Islet precursor cell (in vitro differentiated cells): ENCODE measurements at regions not wholly inside any gene's neighbourhood (a gene's known extent, or its start where the extent isn't known, plus 50 kb on each side); places are given as distances from the start of the nearest gene placed in this dataset.

ENCODE experiments used
- DNase-seq: peaks from one replicate; pipeline ENCODE4 v3.0.0-alpha.2; 2018

- no peak for DNase-seq
These were observed 151.9 kb upstream of the DIPK2B start for GRCh38 chrX:45352611-45353010.

GRCh38 chrX:45351478-45351877 lies 150.8 kb upstream of the DIPK2B start:
- no peak for DNase-seq

GRCh38 chrX:45348296-45348695 lies 147.6 kb upstream of the DIPK2B start:
- DNase-seq: no peak

- no peak for DNase-seq
These were observed 147.2 kb upstream of the DIPK2B start for GRCh38 chrX:45347877-45348276.

DNA sequence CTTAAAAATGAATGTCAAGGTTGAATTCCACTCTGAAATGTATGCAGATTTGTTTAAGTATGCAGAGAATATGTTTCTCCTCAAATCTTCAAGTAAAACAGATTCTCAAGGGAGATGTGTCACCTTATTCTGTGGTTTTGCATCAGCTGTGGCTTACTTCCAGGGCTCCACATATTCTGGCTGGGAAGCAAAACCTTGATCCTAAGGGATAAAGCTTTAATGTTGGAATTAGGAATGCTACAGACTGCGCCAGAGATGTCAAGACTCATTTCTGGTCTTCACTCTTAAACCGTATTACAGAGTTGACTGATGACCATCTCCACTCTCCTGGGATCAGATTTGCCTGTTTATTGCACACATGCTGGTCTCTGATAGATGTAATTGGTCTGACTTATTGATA lies 143.9 kb upstream of the DIPK2B start:
- DNase-seq: no peak

- DNase-seq: no peak
These were observed 128.5 kb upstream of the DIPK2B start for GRCh38 chrX:45329217-45329616.

- DNase-seq: no peak
These were observed 124.3 kb upstream of the DIPK2B start for GRCh38 chrX:45324941-45325340.

DNA sequence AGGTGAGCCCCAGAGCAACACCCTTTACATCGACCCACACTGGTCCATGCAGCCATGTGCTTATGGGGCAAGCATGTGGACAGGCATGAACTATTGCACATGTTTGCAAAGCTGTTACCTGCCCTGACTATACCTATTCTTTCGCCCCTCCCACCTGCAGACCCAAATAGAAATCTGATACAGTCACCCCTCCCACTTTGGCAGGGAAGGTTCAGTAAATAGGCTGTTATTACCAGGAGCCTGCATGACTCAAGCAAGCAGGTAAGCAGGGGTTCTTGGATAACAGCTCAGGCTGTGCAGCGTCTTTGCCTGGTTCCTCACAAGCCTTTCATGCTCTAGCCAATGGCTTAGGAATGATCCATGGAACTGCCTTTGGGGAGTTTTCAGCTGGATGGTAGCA lies 122.7 kb upstream of the DIPK2B start:
- no peak for DNase-seq

- DNase-seq: no peak
These were observed 122.1 kb upstream of the DIPK2B start for GRCh38 chrX:45322820-45323219.

DNA sequence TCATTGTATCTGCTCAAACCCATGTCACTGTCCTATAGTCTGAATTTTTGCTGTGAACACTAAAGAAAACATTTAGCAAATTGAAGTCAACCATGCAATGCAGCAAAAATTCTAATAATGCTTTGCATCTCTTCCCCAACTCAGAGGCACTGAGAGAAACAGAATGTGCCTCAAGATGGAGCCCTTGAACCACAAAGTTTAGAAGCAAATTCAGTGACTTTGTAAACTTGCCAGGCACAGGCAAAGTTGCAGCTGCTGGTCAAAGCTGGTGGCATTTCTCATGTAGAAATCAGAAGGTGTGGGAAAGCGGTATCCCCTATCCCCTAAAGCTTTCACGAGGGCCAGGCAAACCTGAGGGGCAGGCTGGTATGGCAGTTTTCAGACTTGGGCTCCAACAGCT lies 121.7 kb upstream of the DIPK2B start:
- peak; percentile 57 for DNase-seq

GRCh38 chrX:45320191-45320590 lies 119.5 kb upstream of the DIPK2B start:
- DNase-seq: no peak

DNA sequence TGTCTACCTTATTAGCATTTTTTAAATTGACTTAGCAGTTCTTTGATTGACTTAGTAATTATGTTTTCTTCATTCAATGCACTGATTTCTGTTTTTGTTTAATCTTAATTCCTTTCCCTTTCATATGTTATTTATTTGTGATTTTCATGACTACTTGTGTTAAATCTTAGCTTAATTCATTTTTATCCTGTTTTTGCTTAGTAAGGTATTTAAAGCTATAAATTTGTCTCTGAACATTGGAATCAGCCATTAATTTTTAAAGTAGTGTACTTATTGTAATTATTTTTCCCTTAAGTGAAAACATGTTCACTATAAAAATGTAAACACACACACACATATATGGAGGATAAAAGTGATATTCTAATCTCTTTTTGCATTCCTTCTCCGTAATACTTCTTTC lies 109.1 kb upstream of the DIPK2B start:
- DNase-seq: no peak

GRCh38 chrX:45309096-45309495 lies 108.4 kb upstream of the DIPK2B start:
- no peak for DNase-seq

- DNase-seq: no peak
These were observed 106.1 kb upstream of the DIPK2B start for GRCh38 chrX:45306794-45307193.

DNA sequence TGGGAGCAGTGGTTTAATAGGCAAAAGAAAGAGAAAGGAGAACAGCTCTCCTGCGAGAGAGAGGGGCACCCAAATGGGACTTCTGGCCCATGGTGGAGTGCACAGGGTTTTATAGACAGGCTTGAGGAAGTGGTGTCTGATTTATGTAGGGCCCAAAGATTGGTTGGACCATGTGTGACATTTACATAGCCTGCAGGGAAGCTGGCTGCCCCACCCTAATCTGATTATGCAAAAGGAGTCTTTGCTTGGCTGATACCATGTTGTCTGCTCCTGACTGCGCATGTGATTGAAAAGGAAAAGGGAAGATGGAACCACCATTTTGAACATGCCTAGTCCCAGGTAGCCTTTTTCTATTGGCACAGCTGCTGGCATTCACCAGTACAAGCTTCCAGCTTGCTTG lies 100.0 kb upstream of the DIPK2B start:
- DNase-seq: no peak

- no peak for DNase-seq
These were observed 94.7 kb upstream of the DIPK2B start for GRCh38 chrX:45295259-45295986.

DNA sequence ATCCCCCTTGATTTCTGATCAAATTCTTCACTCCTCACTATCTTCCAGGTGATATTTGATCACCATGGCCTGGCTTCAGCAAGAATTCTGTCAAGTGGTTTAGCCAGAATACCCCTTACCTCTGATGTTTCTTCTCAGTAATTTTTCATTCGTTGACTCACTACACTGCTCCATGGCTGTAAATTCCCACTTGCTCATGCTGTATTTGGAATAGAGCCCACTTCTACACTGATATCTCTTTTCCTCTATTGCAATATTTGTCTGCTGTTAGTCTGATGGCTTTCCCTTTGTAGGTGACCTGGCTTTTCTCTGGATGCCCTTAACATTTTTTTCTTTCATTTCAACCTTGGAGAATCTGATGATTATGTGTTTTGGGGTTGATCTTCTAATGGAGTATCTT lies 73.9 kb upstream of the DIPK2B start:
- DNase-seq: no peak

- DNase-seq: no peak
These were observed 66.3 kb upstream of the DIPK2B start for GRCh38 chrX:45267007-45267406.

DNA sequence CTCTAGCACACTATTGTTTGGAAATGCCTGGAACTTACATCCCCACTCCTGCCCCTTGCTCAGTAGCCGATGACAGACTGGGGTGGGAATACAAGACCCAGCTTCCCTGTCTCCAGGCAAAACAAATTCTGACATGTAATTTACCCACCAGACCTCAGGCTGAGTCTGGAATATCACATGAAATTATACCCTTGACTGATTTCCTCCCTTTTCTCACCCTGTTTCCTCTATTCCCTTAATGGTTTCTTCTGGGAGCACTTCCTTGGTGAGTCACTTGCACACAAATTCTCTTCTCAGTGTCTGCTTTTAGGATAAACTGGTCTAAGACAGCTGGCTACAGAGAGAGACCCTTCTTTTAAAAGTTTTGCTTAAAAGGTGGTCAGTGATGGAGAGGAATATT lies 65.8 kb upstream of the DIPK2B start:
- peak; percentile 47 for DNase-seq

DNA sequence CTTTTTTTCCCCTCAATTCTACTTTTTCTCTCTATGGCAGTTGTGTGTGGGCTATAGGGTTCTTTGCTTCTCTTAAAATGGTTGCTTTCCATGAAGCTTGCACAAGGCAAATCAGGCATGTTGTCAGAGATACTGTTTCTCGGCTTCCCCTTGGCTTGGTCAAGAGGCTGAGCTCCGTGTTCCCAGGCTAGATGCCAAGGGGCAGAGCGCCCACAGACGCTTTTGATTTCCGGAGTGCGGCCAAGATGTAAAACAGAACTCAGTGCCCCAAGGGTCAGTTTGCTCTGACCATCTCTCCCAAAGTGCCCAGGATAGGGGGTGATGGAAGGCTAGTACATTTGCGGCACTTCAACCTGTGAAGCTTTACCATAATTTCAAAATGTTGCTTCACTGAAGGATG lies 64.2 kb upstream of the DIPK2B start:
- no peak for DNase-seq

GRCh38 chrX:45261471-45261870 lies 60.8 kb upstream of the DIPK2B start:
- no peak for DNase-seq

DNA sequence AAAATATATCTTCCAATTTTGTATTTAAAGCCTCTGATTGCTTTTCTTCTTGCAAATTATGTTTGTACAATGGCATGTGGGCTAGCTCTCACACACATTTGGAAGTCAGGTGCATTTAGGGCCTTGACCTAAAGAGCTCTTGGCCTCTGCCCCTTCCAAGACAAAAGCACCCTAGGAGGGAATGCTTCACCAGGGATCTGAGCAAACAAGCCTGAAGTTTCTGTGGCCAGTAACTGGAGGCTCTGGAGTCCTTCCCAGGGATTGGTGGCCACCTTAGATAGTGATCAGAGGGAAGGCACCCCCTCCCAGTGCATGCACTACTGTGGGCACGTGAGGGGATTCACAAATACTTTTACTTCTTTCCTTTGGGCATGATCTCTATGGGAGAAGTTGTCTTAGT lies 60.3 kb upstream of the DIPK2B start:
- DNase-seq: no peak

DNA sequence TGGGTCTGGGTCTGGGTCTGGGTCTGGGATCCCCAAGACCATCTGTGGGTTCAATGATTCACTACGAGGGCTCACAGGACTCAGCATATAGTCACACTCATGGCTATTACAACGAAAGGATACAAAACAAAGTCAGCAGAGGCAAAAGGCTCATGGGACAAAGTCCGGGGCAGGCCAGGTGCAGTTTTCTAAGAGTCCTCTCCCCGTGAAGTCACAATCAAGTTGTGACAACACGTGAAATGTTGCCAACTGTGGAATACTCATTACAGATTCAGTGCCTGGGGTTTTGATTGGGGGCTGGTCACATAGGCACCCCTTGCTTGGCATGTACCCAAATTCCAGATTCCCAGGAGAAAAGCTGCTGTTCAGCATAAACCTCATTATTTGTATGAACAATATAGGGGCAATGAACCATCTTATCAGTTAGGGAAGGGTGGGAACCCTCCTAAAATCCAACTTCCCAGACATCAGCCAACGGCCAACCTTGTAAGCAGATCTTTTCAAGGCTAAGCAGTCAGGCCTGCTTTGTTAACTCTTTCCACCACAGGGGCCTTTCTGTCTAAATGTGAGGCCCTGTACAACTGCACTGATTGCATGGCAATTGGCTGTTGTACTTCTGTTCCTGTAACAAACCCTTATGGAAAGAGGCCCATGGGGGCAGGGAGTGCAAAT lies 58.2 kb upstream of the DIPK2B start:
- no peak for DNase-seq
